OCI-LY7 (cell line): ENCODE measurements at regions not wholly inside any gene's neighbourhood (a gene's known extent, or its start where the extent isn't known, plus 50 kb on each side); places are given as distances from the start of the nearest gene placed in this dataset.

Experiments used
- EZH2phosphoT487 ChIP-seq: fragments of 200-600 bp; sonication (generic); IDR thresholded peaks from 2 replicates; pipeline ENCODE4 v1.6.1; 2018; ENCODE audit warnings: low read depth, borderline replicate concordance, mild to moderate bottlenecking, mixed run types, antibody characterized with exemption, low read length, moderate library complexity, mixed read lengths
- TF ChIP-seq, protein P1 (sequence below): fragments of 200-600 bp; sonication (generic); conservative IDR thresholded peaks from 2 replicates; pipeline ENCODE4 v1.5.1; 2014; ENCODE audit warnings: mild to moderate bottlenecking, antibody characterized with exemption, low read length, moderate library complexity, mixed read lengths

DNA sequence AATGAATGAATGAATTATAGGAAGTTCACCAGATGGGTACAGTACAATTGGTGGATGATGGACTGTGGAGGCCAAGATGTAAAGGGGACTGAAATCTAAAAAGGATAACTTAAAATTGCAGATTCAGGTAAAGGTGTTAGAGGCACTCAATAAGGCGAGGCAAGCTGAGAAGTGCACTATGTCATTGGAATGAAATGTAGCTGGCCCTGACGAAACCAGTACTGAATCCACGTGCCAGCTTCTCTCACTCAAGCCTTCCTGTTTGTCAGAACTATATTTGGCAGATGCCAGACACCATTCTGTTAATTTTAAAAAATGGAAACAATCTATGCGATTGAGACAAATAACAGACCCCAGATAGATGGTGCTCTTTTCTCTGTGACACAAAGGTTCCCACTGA lies 1039.1 kb upstream of the TENM3 start:
- TF ChIP-seq, protein P1, sequence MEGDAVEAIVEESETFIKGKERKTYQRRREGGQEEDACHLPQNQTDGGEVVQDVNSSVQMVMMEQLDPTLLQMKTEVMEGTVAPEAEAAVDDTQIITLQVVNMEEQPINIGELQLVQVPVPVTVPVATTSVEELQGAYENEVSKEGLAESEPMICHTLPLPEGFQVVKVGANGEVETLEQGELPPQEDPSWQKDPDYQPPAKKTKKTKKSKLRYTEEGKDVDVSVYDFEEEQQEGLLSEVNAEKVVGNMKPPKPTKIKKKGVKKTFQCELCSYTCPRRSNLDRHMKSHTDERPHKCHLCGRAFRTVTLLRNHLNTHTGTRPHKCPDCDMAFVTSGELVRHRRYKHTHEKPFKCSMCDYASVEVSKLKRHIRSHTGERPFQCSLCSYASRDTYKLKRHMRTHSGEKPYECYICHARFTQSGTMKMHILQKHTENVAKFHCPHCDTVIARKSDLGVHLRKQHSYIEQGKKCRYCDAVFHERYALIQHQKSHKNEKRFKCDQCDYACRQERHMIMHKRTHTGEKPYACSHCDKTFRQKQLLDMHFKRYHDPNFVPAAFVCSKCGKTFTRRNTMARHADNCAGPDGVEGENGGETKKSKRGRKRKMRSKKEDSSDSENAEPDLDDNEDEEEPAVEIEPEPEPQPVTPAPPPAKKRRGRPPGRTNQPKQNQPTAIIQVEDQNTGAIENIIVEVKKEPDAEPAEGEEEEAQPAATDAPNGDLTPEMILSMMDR = no peak
- TF ChIP-seq EZH2phosphoT487 = no peak
